ENCODE measurements at regions not wholly inside any gene's neighbourhood (a gene's known extent, or its start where the extent isn't known, plus 50 kb on each side); places are given as distances from the start of the nearest gene placed in this dataset.

DNA sequence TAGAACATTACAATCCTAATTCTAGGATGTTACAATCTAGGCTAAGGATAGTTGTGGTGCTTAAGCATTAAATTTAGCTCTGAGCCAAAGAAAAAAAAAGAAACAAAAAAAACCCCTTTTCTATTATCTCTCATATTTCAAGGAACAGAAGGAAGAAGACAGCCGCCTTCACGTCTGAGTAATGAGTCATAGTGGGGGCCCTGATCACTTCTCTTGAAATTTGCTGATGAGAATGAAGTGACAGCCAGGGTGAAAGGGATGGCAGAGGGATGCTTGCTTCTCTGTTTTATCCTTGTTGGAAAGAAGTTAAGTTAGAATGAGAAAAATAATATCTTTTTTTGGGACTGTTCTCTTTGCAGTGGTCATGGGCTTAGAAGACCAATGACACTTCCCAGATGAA, 82.6 kb upstream of the MPHOSPH6 start:
- Histone ChIP-seq H3K9me3 (no peaks in the 10 kb centered on the region), H3K27me3 (no peaks in the 10 kb centered on the region), H3K36me3 (no peaks in the 10 kb centered on the region), H3K4me1 (no peaks in the 10 kb centered on the region), H3K27ac (no peak overlapping the region), H3K4me3 (no peak overlapping the region)
- no peak for DNase-seq
- intact Hi-C loops (cut with DNase I) = no loop called here
- ATAC-seq = no peak
- TF ChIP-seq, protein P1, sequence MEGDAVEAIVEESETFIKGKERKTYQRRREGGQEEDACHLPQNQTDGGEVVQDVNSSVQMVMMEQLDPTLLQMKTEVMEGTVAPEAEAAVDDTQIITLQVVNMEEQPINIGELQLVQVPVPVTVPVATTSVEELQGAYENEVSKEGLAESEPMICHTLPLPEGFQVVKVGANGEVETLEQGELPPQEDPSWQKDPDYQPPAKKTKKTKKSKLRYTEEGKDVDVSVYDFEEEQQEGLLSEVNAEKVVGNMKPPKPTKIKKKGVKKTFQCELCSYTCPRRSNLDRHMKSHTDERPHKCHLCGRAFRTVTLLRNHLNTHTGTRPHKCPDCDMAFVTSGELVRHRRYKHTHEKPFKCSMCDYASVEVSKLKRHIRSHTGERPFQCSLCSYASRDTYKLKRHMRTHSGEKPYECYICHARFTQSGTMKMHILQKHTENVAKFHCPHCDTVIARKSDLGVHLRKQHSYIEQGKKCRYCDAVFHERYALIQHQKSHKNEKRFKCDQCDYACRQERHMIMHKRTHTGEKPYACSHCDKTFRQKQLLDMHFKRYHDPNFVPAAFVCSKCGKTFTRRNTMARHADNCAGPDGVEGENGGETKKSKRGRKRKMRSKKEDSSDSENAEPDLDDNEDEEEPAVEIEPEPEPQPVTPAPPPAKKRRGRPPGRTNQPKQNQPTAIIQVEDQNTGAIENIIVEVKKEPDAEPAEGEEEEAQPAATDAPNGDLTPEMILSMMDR (IDR thresholded peaks at IDR 0.05) = no peak

DNA sequence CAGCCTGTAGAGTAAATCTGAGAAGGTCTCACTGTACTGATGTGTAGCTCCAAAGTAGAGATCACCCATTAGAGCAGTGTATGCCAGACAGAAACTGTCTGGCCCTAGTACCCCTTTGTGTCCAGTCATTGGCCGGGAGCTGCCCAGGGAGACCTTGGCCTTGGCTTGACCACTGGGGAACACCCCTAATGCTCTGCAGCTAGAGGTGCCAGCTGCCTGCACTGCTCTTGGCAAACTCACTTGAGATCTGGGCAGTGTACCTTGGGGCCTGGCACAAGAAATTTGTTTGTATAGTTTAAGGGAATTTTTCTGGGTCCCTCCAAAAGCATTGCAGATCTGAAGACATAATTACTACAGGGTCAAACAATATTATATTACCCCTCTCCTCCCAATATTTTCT, 78.7 kb upstream of the MPHOSPH6 start:
- Histone ChIP-seq H3K4me3 (no peak overlapping the region), H3K27ac (no peak overlapping the region), H3K9me3 (no peaks in the 10 kb centered on the region), H3K4me1 (no peaks in the 10 kb centered on the region), H3K27me3 (no peaks in the 10 kb centered on the region), H3K36me3 (no peaks in the 10 kb centered on the region)
- ATAC-seq = no peak
- TF ChIP-seq, protein P1 (IDR thresholded peaks at IDR 0.05) = no peak
- intact Hi-C loops (cut with DNase I) = no loop called here
- no peak for DNase-seq

DNA sequence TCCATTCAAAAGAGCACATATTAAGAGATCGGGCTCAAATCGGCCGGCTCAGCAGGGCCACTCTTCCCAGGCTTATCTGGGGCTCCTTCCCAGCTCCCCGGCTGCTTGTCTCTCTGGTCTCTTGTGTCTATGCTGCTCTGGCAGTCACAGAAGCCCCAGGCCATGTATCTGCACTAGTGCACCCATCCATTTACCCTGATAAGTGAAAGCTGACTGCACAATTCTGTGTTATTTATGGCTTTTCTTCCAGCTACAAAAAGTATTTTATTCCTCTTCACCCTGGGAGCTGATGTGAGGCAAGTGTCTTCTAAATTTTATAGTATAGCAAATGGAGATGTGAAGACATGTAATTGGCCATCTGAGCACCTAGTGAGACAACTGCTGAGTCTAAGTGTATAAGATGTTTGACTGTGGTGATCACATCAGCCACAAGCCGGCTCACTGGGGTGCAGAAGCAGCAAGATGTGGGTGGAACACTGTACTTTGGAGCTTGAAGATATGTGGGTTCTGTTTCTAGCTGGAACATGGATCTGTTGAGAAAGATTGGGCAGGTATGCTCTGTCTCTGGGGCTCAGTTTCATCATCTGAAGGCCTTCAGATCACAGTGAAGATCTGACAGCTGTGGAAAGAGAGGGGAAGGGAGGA, 78.1 kb upstream of the MPHOSPH6 start:
- DNase-seq (no peak), ATAC-seq (no peak)
- intact Hi-C loops (cut with DNase I) = no loop called here
- Histone ChIP-seq H3K4me3 (no peak overlapping the region), H3K36me3 (no peaks in the 10 kb centered on the region), H3K9me3 (no peaks in the 10 kb centered on the region), H3K4me1 (no peaks in the 10 kb centered on the region), H3K27me3 (no peaks in the 10 kb centered on the region), H3K27ac (no peak overlapping the region)
- TF ChIP-seq, protein P1 (IDR thresholded peaks at IDR 0.05) = no peak

DNA sequence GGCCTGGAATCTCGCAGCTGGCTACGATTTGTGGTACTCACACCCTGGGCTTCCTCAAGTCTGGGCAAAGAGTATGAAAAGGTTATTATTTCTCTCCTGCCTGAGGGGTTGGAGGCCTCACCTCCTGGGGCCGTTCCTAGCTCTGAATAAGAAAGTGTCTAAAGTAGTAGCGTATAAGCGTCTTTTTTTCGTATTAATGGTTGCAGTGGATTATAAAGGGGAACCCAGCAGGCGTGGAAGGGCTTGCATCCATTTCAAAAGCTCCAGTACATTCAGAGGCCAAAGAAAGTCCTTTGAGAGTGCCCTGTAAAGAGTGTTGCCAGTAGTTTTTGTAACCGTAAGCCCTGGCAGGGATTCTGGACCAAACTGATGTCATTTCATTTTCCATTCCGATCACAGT, 72.2 kb upstream of the MPHOSPH6 start:
- DNase-seq (no peak), ATAC-seq (no peak)
- no peaks in the 10 kb centered on the region for H3K27me3 ChIP-seq
- no peak overlapping the region for H3K4me3 ChIP-seq
- no peaks in the 10 kb centered on the region for H3K4me1 ChIP-seq
- no peaks in the 10 kb centered on the region for H3K9me3 ChIP-seq
- no peaks in the 10 kb centered on the region for H3K36me3 ChIP-seq
- intact Hi-C loops (cut with DNase I) = no loop called here
- TF ChIP-seq, protein P1 (IDR thresholded peaks at IDR 0.05) = no peak
- no peak overlapping the region for H3K27ac ChIP-seq

DNA sequence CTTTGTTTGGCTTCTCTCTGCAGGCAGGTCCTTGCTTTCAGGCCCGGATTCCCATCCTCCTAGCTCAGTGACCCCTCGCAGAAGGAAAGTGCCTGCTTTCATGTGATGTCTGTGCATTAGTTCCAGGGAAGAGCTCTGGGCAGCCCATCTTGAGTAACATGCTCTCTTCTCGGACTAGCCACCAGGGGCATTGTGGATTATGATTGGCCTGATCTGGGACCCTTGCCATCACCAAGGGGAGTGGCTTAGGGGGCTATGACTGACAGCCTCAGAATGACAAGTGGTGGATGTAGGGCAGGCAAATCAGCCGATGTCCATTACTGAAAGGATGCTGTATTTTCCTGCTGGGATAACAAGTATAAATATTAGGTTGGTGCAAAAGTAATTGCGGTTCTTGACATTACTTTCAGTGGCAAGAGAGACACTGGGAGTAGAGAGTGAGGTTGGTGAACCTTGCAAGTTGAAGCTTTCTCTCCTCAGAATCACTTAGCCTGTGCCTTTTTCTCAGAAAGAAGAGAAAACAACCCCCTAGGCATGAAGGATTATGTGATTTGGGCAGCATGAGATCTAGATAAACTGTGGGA, 71.5 kb upstream of the MPHOSPH6 start:
- Histone ChIP-seq H3K27me3 (no peaks in the 10 kb centered on the region), H3K36me3 (no peaks in the 10 kb centered on the region), H3K4me3 (no peak overlapping the region), H3K27ac (no peak overlapping the region), H3K4me1 (no peaks in the 10 kb centered on the region), H3K9me3 (no peaks in the 10 kb centered on the region)
- ATAC-seq (no peak), DNase-seq (no peak)
- TF ChIP-seq, protein P1 (IDR thresholded peaks at IDR 0.05) = no peak
- intact Hi-C loops (cut with DNase I) = no loop called here
